Esophagus squamous epithelium (tissue), 4 donors: ENCODE measurements at regions not wholly inside any gene's neighbourhood (a gene's known extent, or its start where the extent isn't known, plus 50 kb on each side); places are given as distances from the start of the nearest gene placed in this dataset.

Experiments used
- POLR2A ChIP-seq, 4 donors: fragments of 450-650 bp; IDR thresholded peaks; one replicate each; pipeline ENCODE4 v1.6.1; 2017; ENCODE audit warnings: antibody characterized with exemption in 4 of 4, mild to moderate bottlenecking in 4 of 4, moderate library complexity in 3 of 4
- TF ChIP-seq, protein P1 (sequence below), 6 experiments: fragments of 450-650 bp in 4 of 6; fragments of 200-600 bp in 2 of 6; sonication (generic) in 2 of 6; IDR thresholded peaks; one replicate each; pipeline ENCODE4 v1.5.1; 2016 to 2019; ENCODE audit warnings: antibody characterized with exemption in 6 of 6, mild to moderate bottlenecking in 4 of 6, moderate library complexity in 4 of 6

DNA sequence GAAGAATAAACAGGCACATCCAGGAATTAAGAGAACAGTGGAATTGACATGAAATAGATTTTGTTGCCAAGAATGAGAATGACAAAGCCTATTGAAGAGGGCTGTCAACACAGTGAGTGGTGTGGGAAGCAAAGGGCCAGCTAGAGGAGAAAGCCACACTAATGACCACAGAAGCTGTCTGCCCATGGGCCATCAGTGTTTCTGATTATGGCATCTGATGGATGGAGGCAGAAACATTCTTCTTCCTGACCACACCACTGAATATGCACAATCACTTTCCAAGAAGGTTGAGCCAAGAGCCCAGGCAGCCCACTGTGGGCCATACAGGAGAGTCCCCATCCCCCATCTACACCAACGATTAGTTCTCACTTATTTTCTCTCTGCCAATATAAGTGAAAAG lies 146.0 kb upstream of the SH3BP4 start:
- TF ChIP-seq POLR2A (IDR thresholded peaks at IDR 0.05) = no peak
- TF ChIP-seq, protein P1, sequence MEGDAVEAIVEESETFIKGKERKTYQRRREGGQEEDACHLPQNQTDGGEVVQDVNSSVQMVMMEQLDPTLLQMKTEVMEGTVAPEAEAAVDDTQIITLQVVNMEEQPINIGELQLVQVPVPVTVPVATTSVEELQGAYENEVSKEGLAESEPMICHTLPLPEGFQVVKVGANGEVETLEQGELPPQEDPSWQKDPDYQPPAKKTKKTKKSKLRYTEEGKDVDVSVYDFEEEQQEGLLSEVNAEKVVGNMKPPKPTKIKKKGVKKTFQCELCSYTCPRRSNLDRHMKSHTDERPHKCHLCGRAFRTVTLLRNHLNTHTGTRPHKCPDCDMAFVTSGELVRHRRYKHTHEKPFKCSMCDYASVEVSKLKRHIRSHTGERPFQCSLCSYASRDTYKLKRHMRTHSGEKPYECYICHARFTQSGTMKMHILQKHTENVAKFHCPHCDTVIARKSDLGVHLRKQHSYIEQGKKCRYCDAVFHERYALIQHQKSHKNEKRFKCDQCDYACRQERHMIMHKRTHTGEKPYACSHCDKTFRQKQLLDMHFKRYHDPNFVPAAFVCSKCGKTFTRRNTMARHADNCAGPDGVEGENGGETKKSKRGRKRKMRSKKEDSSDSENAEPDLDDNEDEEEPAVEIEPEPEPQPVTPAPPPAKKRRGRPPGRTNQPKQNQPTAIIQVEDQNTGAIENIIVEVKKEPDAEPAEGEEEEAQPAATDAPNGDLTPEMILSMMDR (IDR thresholded peaks at IDR 0.05) = no peak
